Activated CD4-positive, CD25-positive, alpha-beta regulatory T cell treated with anti-CD3 and anti-CD28 coated beads, Interleukin-2, amount 50 U/mL, for 72 hours (primary cell): ENCODE measurements at regions not wholly inside any gene's neighbourhood (a gene's known extent, or its start where the extent isn't known, plus 50 kb on each side); places are given as distances from the start of the nearest gene placed in this dataset.

ENCODE experiments used
- DNase-seq: peaks from one replicate; pipeline ENCODE4 v3.0.0; 2021

DNA sequence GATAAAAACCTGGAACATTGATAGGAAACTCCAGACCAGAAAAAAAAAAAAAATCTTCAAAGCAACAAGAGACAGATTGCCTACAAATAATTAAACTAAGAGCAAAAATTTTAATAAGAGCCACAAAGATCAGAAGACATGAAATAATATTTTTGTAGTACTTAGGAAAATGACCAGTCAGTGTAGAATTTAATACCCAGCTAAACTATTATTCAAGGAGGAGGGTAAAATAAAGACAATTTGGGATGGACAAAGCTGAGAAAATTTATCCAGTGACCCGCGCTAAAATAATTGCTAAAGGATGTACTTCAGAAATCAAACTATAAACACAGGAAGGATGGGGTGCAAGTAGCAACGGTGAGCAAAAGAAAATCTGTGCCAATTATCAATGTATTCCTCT lies 133.2 kb downstream of the AQP9 start:
- no peak for DNase-seq

DNA sequence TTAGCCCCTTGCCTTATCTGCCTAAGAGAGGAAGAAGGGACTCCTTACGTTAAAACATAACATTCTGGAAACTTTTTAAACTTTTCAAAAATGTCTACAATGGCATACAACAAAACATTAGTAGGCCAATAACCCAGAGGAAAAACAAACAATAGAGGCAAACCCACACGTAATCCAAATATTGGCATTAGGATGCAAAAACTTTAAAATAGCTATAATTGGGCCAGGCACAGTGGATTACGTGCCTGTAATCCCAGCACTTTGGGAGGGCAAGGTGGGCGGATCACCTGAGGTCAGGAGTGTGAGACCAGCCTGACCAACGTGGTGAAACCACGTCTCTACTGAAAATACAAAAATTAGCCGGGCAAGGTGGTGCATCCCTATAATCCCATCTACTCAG lies 134.9 kb downstream of the AQP9 start:
- no peak for DNase-seq

DNA sequence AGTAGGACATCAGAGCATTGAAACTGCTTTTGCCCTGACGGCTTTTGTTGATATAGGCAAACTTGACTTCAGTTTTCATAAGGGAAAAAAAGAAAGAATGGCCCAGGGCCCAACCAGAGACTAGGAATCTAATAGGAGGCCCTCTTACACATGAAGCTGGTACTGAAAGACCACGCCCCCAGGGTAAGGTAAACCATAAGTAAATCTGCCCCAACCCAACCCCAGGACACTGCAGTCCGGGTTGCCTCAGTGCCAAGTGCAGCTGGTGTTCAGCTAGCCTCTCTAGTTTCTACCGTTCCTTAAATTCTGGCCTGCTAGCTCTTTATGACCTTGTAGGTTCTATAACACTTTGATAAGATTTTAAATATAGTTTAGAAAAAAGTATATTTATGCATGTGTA lies 136.7 kb downstream of the AQP9 start:
- no peak for DNase-seq

DNA sequence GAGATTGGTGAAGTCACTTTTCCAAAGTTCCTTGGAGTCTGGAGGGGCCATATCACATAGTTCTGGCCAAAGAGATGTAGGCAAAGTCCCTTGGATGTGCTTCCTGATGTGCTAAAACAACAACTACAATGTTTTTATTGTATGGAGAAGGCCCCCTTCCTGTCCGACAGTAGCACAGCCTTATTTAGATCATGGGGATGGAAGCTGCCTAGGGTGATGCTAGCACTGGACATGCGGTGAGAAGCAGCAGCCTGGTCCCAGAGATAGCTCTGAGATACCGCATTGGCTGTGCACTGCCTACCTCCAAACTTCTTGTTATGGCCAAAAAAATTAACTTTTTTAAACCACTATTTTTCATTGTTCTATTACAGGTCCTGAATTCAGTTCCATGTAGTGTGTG lies 137.6 kb downstream of the AQP9 start:
- no peak for DNase-seq

DNA sequence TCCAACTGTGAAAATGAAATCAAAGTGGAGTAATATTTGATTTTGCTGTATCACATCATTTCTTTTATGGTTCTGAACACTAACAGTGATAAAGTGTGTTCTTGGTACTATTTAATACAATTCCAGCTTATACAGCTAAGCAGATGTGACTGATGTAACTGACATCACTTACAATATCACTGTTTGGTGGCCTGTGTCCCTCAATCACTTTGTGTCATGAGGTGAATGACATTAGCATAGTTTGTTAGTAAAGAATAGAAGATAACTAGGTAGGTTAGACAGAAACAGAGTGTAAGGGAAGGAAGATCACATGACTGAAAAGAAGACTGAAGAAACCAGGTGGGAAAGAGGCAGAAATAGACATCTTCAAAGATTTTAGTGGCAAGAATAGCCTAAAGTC lies 138.7 kb downstream of the AQP9 start:
- no peak for DNase-seq

DNA sequence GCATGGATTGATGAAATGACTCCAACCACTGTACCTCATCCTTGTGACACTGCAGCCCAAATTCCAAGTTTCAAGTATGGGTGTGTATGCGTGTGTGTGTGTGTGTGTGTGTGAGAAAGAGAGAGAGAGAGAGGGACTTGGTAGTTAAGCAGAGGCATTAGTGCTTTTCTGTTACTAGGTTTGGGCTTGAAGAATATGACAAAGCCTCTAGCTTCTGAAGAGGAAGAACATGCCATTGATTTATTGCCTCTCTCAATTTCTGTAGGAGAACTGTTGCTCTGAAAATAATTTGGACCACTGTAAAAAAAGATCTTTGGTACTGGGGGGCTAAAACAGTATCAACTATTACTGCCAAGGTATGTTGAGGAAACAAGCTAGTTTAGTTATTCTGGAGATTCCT lies 139.2 kb downstream of the AQP9 start:
- DNase-seq: no peak

DNA sequence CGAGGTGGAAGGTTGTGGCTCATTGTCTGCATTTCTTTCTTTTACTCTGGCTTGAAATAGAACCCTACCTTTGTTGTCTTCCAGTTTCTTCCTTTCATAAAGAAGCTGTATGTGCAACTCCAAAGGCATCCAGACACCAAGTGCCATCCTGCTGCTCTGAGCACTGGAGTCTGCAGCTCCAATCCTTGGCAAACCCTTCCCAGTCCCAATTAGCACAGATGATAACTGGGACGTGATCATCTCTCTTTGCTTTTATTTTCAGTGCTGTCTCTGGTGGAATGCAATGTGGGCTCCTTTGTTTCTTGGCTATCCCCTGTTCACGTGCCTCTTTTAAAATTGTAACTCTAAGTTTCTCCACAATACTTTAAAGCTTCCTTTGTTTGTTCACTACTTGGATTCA lies 140.9 kb downstream of the AQP9 start:
- DNase-seq: no peak

DNA sequence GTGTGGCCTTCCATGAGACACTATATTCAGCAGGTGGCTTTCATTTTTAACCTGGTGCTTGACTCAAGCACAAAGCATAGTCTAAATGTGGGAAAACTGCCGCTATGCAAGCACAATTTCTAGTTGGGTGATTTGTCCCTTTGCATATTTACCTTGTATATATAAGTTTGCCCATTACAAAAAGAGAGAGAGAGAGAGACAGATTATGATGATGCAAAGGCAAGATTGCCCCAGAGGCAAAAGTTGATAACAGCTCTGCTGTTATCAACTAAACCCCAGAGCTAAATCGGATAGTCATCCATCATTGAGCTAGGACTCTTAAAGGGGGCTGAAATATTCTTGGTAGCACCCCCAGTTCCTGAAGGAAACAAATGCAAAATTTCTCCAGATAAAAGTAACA lies 141.5 kb downstream of the AQP9 start:
- DNase-seq: no peak

DNA sequence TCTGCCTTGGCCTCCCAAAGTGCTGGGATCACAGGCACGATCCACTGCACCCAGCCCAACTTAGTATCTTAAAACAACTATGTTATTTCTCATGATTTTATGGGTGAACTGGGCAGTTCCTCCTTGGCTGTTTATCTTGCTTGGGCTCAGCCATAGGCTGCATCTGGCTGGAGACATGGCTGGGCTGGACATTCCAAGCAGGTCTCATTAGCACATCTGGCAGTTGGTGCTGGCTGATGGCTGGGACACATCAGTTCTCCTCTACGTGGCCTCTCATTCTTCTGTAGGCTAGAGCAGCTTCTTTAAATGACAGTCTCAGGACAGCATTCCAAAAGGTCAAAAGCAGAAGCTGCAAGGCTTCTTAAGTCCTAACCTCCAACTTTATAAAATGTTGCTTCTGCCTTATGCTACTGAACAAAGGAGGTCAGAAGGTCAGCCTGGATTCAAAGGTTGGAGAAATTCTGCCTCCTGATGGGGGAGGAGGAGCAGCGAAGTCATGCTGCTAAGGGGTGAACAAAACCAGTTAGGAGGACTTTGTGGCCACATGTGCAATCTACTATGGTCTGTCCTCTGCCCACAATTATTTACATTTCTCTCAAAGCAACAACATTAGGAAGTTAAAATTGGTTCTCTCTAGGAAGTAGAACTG lies 144.0 kb downstream of the AQP9 start:
- DNase-seq: no peak

DNA sequence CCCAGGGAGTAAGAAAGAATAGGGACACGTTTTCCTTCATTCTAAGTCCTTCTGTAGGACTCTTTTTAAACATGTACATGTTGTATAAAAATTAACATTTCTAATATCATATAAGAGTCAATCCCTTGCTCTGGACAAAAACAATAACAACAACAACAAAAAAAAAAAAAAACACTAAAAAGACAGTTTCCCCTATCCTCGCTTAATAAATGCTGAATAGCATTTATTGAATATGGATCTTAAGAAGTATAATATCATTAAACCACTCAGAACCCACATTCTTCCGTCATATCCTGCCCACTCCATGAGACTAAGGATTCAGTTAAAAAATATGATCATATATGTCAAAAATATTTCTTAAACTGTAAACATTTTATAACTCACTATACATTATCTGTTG lies 145.1 kb downstream of the AQP9 start:
- no peak for DNase-seq

DNA sequence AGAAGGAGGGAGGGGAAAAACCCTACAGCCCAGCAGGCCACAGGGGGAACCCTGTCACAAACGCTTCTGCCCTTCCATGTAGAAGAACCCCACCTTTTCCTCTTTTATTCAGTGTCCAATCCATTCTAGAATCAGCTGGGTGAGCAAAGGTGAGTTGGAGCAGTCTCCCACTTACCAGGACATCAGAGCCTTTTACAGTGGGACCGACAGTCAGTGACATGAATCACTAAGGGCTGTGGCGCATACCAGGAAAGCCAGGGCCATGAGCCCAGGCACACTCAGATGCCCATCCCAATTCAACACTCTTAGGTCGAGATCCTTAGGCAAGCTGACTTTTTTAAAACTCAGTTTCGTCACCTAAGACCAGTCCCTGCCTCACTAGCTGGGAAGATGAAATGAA lies 146.1 kb downstream of the AQP9 start:
- DNase-seq: no peak

DNA sequence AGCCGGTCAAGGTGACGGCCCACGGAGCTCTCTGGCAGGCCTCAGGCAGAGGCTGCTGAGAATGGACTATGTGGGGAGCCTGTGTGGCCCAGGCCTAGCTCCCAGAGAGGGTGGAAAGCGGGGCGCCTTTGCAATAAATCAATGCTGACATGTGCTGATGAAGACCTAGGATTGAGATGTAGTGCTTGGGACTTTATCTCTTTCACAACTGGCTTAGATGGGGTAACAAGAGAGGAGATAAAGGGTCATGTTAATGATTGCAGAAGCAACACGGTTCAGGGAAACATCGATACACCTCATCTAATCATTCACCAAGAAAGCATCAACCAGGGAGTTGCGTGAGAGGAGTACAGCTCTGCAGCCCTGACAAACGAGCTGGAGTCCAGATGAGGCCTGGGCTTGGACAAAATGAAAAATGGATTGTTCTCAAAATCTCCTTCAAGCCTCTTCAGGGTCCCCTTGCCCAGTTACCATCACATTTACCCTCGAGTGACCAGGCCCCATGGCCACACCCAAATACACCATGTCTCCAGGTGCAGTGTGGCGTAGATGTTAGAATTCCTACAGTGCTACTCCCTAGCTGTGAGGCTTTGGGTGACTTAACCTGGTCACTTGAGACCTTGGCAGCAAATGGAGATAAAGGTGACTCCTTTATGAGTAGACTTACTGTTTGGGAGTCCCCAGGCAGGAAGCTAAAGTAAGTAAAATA lies 146.4 kb upstream of the LIPC start:
- no peak for DNase-seq

DNA sequence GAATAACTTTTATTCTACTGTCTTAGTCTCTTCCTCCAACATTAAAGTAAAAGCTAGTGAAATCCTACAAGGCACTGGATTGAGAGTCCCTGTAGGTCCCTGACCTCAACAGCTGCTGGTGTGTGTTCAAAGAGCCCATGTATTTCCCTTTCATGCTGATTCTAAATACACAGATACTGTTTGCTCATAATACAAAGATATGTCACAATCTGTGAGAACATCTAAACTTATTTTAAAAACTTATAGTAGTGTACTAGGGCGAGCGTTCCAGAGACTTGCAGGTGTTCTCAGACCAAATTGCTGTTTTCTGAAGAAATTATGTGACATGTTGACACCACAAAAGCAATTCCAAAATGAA lies 145.9 kb upstream of the LIPC start:
- no peak for DNase-seq

DNA sequence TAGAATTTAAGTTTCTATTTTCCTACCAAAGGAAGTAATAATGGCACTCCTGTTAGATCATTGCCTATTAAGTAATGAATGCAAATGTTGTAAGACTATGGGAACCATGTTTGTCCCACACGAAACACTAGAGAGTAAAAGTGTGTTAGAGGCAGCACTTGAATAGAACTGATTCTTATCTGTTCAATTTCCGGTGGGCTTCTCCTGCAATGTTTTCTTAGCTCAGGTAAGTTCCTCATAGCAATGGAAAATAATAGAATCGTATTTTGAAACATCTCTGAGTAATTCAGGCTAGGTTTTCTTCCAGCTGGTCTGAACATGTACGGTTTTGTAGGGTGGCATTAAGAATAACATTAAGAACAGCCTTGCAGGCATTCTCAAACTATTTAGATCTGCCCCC lies 145.3 kb upstream of the LIPC start:
- DNase-seq: no peak

DNA sequence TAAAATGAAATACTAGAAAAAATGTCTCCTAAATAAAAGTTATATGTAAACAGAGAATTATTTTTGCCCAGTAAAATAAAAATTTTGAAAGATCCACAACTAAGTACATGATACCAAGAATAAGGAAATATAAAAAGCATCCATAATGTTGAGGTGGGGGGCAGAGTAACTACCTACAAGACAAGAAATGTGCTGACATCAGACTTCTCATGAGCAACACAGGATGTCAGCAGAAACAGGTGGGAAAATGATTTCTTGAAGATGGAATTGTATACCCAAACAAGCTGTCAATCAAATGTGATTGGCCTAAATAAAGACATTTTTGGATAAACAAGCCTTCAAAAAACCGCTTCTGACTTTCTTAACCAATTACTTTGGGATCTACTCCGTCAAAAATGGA lies 143.9 kb upstream of the LIPC start:
- no peak for DNase-seq

DNA sequence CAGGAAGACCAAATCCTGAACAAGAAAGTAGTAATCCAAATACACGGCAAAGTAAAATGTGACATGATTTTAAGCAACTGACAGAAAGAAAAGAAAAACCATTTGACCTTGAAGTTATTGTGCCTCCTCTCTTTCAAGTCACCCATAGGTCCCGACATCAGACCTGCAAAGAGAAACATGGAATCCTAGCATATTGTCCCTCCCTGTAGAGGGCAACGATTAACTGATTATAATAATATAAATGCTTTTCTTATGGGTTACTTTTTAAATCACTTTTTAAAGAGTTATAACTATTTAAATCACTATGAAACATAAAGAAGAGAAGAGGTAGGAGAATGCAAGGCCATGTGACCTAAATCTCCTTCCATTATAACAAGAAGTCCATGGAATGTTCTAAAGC lies 143.2 kb upstream of the LIPC start:
- DNase-seq: no peak

DNA sequence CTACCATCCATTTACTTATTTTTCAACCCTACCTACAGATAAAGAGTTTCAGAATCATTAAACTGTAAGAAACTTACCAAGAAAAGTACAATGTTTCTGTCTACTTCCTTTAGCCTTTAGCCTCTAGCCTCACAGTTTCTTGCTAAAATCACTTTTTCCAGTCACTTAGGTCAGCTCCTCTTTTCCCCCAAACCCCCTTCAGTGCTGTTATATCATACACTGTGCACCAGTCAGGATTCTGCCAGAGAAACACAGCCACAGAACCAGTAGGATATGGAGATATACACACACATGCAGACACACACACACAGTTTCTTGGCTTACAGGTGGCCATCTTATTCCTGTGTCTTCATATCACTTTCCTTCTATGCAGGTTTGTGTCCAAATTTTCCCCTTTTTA lies 139.9 kb upstream of the LIPC start:
- DNase-seq: no peak

DNA sequence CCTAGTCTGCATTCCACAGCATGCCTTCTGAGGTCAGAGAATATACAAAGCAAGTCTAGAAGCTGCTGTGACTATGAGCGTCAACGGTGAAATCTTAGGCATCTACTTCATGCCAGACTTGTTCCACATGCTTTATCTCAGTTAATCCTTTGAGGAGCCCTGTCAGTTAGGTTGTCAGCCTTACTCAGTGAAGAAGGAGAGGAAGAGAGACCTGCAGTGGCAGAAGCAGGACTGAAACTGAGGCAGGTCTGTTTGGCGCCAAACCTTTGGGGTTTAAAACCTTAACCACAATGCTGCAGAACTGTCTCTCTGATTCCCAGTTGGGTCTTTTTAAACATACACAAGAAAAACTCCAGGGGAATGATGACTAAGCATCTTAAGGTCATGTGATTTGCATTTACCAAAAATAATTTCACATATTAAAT lies 139.0 kb upstream of the LIPC start:
- no peak for DNase-seq

DNA sequence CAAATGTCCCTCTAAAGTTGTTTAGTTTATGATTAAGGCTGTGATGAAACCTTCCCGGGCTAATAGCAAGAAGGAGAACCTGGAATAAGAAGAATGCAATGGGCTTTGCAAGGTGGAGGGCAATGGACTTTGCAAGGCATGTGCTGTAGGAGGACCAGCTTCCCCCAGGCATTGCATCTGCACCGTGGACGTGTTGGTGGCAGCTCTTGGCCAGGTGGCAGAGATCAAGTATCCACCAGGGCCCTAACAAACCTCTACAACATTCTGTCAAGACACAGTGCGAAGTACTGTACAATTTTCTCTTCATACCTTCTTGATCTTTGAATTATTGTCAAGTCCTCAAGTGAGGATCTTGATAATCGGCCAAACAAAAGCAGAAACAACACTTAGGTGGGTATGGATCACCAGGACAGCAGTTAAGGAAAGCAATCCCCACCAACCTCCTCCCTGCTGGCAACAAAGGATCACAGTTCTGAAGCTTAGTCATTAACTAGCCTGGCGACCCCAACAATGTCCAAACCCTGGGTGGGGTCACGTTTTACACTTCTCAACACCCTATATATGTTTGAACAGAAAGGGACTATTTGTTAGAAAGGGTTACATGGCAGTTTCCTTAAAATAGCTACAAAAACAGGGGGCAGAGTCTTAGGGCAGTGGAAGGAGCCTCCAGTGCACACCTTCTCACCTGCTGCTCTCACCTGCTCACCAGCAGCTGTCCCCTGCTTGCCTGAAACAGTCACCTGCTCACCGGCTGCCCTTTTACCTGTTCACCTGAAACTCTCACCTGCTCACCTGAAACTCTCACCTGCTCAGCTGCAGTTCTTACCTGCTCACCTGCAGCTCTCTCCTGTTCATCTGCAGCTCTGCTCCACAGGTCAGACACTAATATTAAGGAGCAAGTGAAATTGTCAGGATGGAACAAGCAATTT lies 137.9 kb upstream of the LIPC start:
- no peak for DNase-seq

DNA sequence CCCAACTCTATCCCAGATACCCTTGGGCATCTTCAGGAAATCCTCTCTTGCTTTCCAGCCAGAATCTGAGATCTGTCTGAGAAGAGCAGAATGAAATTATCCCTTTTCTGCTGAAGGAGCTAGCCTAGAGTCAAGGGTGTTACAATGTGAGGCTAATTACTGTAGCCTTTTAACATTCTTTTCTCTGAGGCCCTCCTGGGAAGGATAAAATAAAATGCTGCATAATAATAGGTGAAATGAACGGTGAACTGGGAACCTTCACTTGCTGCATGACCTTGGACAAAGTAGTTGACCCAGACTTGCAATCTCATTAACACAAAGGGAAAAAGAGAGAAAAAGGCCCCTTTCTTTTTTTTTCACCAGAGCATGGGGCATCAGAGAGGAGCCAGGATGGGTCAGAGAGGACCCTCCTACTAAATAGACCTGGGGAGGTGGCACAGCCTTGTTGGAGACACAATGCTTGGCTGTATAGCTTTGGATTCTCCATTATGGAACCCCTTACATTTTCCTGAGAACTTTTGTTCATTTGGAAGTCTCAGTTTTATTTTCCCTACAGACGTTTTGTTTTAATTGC lies 137.0 kb upstream of the LIPC start:
- DNase-seq: no peak

DNA sequence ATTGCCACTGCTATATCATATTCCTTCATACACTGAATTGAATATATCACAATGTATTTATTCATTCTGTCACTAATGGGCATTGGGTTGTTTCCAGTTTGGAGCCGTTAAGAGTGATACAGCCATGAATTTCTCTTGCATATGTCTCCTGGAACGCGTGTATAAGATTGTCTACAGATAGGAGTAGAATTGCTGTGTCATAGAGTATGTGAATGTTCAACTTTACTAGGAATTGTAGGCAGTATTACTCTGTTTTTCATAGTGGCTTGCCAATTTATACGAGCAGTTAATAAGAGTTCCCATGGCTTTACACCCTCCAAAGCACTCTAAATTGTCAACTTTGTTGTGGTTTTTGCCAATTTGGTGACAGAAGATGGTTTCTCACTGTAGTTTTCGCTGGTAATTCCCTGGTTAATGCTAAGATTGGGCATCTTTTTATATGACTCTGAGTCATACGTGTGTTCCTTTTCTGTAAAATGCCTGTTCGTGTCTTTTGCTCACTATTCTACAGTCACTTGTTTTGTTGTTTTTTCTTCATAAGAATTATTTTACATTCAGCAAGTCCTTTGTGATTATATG lies 136.1 kb upstream of the LIPC start:
- no peak for DNase-seq

DNA sequence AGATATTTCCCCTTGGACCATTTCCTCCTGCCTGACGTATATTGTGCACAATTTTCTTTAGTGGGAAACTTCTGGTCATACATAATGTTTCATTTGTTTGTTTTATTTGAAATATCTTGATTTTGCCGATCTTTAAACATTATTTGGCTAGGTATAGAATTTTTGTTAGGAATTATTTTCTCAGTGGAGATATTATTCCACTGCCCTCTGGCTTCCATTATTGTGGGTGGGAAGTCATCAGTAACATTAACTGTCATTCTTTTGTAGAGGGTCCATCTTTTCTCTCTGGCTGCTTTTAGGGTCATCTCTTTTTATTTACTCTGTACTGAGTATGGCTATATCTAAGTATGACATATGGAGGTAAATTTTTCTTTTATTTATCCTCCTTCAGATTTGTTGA lies 135.5 kb upstream of the LIPC start:
- DNase-seq: no peak

DNA sequence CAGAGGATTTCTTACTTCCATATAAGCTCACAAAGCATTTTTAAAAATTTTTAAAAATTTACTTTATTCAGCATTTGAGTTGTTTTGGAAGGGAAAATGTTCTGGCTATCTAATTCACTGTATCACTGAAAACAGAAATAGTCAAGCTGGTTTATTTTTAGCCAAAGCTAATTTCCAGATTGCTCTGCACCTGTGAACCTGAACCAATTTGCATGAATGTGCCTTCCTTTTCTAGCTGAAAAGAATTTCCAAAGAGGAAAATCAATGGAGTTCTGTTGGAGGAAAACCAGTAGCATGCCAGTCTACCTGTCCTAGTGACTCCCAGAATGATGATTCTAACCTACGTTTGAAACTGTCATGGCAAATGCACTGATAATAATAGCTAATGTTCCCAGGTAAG lies 134.2 kb upstream of the LIPC start:
- DNase-seq: no peak
